Endothelial cell (in vitro differentiated cells): ENCODE measurements at regions not wholly inside any gene's neighbourhood (a gene's known extent, or its start where the extent isn't known, plus 50 kb on each side); places are given as distances from the start of the nearest gene placed in this dataset.

Experiments used
- DNase-seq: peaks from one replicate; pipeline ENCODE4 v3.0.0; 2021; ENCODE audit warnings: low spot score
- H3K27ac Mint-ChIP-seq: one replicate; pipeline ENCODE4 v1.8.0; 2021; ENCODE audit warnings: mixed read lengths, inconsistent platforms; ENCODE audit not compliant: unreplicated experiment
- H3K27me3 Mint-ChIP-seq: one replicate; pipeline ENCODE4 v1.8.0; 2021; ENCODE audit warnings: mild to moderate bottlenecking, moderate library complexity, mixed read lengths, inconsistent platforms; ENCODE audit not compliant: unreplicated experiment
- H3K36me3 Mint-ChIP-seq: one replicate; pipeline ENCODE4 v1.8.0; 2021; ENCODE audit warnings: mild to moderate bottlenecking, low read depth, mixed read lengths, inconsistent platforms; ENCODE audit not compliant: unreplicated experiment
- H3K4me1 Mint-ChIP-seq: one replicate; pipeline ENCODE4 v1.8.0; 2021; ENCODE audit warnings: mild to moderate bottlenecking, mixed read lengths, inconsistent platforms; ENCODE audit not compliant: unreplicated experiment
- H3K4me3 Mint-ChIP-seq: one replicate; pipeline ENCODE4 v1.8.0; 2021; ENCODE audit warnings: mild to moderate bottlenecking, mixed read lengths, inconsistent platforms; ENCODE audit not compliant: unreplicated experiment
- H3K9me3 Mint-ChIP-seq: one replicate; pipeline ENCODE4 v1.8.0; 2021; ENCODE audit warnings: mixed read lengths, inconsistent platforms; ENCODE audit not compliant: unreplicated experiment
- TF ChIP-seq, protein P1 (sequence below): fragments of 200-600 bp; sonication (generic); IDR thresholded peaks from one replicate; pipeline ENCODE4 v1.5.0; 2021; ENCODE audit warnings: antibody characterized with exemption; ENCODE audit not compliant: unreplicated experiment

GRCh38 chr10:31584098-31584631 lies 265.1 kb downstream of the ZEB1 start:
- no peak for DNase-seq
- no peaks in the 10 kb centered on the region for H3K27me3 Mint-ChIP-seq
- H3K9me3 Mint-ChIP-seq = no peaks in the 10 kb centered on the region
- peaks cover 5% of the 10 kb centered on the region for H3K4me1 Mint-ChIP-seq
- TF ChIP-seq, protein P1, sequence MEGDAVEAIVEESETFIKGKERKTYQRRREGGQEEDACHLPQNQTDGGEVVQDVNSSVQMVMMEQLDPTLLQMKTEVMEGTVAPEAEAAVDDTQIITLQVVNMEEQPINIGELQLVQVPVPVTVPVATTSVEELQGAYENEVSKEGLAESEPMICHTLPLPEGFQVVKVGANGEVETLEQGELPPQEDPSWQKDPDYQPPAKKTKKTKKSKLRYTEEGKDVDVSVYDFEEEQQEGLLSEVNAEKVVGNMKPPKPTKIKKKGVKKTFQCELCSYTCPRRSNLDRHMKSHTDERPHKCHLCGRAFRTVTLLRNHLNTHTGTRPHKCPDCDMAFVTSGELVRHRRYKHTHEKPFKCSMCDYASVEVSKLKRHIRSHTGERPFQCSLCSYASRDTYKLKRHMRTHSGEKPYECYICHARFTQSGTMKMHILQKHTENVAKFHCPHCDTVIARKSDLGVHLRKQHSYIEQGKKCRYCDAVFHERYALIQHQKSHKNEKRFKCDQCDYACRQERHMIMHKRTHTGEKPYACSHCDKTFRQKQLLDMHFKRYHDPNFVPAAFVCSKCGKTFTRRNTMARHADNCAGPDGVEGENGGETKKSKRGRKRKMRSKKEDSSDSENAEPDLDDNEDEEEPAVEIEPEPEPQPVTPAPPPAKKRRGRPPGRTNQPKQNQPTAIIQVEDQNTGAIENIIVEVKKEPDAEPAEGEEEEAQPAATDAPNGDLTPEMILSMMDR = no peak
- H3K4me3 Mint-ChIP-seq = no peak overlapping the region
- no peaks in the 10 kb centered on the region for H3K36me3 Mint-ChIP-seq
- H3K27ac Mint-ChIP-seq = no peak overlapping the region

DNA sequence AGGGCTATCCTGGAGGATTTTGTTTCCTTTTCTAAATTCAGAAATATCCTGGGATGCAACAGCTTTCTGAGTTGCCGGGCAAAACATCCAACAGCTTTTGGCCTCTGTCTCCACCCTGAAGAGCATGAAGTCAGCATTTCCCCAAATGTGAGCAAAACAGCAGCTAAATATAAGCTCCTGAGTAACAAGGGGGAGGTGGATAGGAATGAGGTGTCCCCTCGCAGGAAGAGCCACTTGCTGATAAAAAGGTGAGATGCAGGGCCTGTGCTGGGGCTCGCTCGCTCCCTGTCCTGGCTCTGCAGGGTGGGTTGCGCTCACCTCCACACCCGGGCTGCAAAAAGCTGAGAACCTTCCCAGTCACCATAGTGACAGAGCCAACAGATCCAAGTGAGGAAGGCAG lies 264.3 kb downstream of the ZEB1 start:
- Mint-ChIP-seq H3K4me1 (peaks cover 5% of the 10 kb centered on the region), H3K36me3 (peaks cover 3% of the 10 kb centered on the region), H3K27ac (no peak overlapping the region), H3K27me3 (no peaks in the 10 kb centered on the region), H3K4me3 (no peak overlapping the region), H3K9me3 (no peaks in the 10 kb centered on the region)
- TF ChIP-seq, protein P1 = no peak
- no peak for DNase-seq

DNA sequence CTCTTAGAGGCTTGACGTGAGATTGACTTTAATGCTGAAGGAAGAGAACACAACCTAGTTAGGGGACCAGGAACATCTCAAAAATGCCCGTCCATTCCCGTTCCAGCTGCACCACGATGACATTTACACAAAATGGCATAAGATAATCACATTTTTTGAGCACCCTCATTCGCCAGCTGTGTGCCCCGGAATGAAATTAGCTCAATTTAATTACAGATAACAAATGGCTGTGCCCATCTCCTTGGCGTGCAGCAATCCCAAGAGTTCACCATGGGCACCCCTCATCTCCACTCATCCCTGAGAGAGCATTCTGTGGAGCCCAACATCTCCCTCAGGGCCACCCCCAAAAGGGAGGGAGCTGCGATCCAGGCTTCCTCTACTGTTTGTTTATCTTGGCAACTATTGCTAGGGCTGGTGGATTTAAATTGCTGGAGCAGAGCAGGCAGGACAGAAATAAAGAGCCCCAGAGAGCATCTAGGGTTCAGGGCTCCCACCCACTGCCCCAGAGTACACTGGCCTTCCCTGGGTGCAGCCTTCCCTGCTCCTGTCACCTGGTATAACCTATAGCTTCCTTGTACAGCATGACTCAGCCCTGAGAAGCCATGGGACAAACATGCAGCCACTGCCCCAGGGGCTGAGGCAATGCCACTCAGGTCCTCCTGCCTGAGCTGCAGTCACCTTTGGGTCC lies 263.5 kb downstream of the ZEB1 start:
- no peak overlapping the region for H3K27ac Mint-ChIP-seq
- TF ChIP-seq, protein P1 = no peak
- no peaks in the 10 kb centered on the region for H3K9me3 Mint-ChIP-seq
- DNase-seq = no peak
- peaks cover 5% of the 10 kb centered on the region for H3K4me1 Mint-ChIP-seq
- no peaks in the 10 kb centered on the region for H3K27me3 Mint-ChIP-seq
- peaks cover 10% of the 10 kb centered on the region for H3K36me3 Mint-ChIP-seq
- H3K4me3 Mint-ChIP-seq = no peak overlapping the region

GRCh38 chr10:31581741-31582323 lies 262.8 kb downstream of the ZEB1 start:
- no peak for DNase-seq
- Mint-ChIP-seq H3K9me3 (no peaks in the 10 kb centered on the region), H3K4me3 (no peak overlapping the region), H3K27me3 (peaks cover 1% of the 10 kb centered on the region), H3K36me3 (peaks cover 10% of the 10 kb centered on the region), H3K4me1 (peaks cover 5% of the 10 kb centered on the region), H3K27ac (no peak overlapping the region)
- TF ChIP-seq, protein P1 = no peak

- DNase-seq = no peak
- H3K9me3 Mint-ChIP-seq = no peaks in the 10 kb centered on the region
- no peak overlapping the region for H3K27ac Mint-ChIP-seq
- H3K4me1 Mint-ChIP-seq = peaks cover 5% of the 10 kb centered on the region
- TF ChIP-seq, protein P1 = no peak
- peaks cover 10% of the 10 kb centered on the region for H3K36me3 Mint-ChIP-seq
- H3K27me3 Mint-ChIP-seq = peaks cover 1% of the 10 kb centered on the region
- H3K4me3 Mint-ChIP-seq = no peak overlapping the region
These were observed 261.6 kb downstream of the ZEB1 start for GRCh38 chr10:31580646-31581045.
